Hindlimb muscle (tissue), 1 donor: ENCODE measurements at regions not wholly inside any gene's neighbourhood (a gene's known extent, or its start where the extent isn't known, plus 50 kb on each side); places are given as distances from the start of the nearest gene placed in this dataset.
"Not testable (repeated sequence)": the region's sequence is repeated elsewhere in the genome, so short reads cannot be mapped to it uniquely, and the experiment has no call there.

Source experiments
- DNase-seq: peaks from one replicate; pipeline ENCODE4 v3.0.0-alpha.2; 2013

DNA sequence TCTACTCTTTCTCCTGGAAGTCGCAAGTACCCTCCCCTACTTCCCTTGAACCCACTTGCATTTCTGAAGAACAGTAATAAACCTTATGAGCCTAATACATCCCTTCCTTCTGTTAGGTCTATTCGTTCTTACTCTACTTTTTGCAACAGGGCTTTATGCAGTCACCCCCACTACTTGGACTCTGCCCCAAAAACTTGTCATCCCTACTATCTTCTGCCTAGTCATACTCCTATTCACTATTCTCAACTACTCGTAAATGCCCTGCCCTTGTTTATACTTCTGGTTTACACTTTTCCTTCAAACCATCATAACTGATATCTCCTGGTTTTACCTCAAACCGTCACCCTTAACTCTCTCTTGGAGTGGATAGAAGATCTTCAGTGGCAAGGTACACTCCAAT lies 55.2 kb upstream of the SLIT2 start:
- no peak for DNase-seq

DNA sequence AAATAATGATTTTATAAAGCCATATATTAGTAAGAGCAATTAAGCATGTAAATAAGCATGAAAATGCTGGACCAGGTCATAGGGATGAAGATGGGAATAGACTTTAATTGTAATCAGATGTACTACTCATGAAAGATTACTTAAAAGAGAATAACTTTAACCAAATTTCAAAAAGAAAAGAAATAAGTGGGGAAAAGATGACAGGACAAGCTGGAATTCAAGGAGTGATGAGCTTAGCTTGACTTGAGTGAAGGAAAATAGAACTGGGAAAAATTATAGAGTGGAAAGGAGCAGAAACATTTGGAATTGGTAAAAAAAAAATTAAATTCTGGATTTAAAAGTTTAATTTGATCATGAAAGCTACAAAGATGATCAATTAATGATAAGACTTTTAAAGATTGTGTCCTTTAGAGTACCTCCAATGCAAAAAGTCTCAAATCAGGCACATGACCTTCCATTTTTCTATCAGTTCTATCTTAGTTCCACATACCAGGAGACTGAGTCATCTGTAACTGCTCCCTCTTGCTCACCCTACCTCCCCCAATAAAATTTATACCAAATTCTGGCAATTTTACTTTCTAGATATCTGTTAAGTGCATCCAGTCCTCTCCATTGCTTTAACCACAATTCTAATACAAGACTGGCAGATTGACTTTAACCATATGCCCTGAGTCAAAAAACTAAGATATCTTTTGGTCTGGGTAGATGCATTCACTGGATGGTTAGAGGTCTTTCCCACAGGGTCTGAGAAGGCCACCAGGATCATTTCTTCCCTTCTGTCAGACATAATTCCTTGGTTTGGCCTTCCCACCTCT lies 56.4 kb upstream of the SLIT2 start:
- no peak for DNase-seq

DNA sequence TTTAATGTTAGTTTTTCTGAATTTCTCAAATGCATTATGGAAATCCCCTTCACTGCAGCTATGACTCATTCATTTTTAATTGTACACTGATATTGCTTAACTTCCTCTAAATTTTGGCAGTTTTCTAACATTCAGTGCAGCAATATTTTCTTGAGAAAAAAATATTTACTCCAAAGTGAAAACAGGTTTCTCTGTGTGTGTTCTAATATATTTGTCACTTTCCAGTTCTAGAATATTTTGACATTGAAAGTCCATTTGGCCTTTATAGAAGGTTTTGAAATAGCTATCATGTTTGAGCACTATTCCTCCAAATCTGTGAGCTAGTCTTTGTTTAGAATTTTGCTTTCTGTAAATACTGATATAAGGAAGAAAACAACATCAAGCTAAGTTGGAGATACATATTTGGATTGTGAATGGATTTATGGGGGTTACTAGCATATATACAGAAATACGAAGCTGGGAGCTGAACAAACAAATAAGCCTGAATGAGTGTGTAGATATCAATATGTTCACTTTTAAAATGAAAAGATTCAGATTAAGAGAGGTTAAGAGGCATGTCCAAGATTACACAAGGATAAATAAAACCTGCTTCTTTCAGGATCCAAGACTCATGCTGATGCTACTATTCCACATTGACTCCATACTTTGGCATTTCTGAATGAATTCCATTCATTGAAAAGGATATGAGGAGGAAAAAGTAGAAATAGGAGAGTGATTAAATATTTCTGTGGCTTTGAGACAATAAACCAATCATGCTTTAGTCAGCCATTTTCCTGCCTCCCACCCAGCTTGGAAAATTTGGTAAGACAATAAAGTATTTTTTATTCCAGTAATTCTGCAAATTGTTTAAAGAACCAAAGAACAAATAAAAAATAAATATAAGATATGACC lies 57.3 kb upstream of the SLIT2 start:
- DNase-seq: peak; percentile 14

DNA sequence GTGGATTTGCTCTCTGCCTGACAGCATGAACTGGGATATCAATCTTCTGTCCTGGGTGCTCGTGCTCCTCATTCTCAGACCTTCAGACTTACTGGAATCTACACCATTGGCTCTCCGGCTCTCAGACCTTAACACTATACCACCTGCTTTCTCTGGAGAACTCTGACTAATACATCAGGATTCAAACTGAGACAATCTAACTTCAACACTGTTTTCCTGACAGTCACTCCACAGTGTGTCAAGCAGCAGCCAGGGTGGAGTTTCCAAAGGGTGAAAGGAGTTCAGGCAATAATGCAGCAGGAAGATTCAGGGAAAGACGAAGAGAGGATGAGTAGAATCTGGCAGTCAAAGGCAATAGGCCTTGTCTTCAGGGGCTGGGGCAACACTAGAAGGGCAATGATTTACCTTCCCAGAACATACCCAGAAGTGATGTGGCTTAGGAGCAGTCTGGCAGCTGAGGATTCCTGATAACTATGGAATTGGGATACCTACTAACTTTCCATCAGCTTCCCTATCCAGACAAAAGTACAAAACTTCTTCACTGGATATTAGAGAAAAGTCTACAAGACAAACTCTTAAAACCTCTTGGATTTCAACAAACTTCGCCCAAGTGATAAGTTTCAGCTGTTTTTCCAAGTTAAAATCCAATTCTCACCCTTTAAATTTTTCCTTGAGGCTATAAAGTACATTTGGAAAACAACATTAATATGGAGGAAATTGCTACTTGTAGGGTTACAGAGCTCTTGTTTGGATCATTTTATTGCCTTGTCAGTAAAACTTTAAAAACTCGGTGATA lies 58.4 kb upstream of the SLIT2 start:
- DNase-seq: no peak

DNA sequence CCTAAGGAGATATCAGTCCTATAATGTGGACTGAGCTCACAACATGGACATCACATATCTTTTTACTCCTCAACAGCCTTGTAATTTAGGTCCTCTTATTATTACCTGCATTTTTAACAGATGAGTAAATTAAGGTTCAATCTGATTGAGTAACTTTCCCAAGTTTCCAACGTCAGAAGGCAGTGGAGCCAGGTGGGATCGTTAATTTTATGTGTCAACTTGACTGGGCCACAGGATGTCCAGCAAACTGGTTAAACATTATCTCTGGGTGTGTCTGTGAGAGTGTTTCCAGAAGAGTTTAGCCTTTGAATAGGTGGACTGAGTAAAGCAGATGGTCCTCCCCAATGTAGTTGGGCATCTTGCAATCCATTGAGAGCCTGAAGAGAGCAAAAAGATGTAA lies 59.0 kb upstream of the SLIT2 start:
- DNase-seq: no peak

DNA sequence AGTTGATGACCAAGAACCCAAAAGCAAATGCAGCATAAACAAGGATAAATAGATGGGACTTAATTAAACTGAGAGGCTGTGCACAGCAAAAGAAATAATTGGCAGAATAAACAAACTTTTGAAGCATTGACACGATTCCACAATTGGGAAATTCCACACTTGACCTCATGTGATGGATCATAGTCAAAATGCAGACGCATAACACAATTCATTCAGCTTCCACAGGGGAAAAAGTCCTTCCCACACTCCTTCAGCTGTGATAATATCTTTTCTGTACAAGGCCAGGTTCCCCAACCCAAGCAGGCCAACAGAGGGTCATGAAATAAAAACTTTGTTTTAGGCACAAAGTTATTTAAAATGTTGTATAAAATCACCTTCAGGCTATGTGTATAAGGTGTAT lies 66.6 kb upstream of the SLIT2 start:
- no peak for DNase-seq

DNA sequence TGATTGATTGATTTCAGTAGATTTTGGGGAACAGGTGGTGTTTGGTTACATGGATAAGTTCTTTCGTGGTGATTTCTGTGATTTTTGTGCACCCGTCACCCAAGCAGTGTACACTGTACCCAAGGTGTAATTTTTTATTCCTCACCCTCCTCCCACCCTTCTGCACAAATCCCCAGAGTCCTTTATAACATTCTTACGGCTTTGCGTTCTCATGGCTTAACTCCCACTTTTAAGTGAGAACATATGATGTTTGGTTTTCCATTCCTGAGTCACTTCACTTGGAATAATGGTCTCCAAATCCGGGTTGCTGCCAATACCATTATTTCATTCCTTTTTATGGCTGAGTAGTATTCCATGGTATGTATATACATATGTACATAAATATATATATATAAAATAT lies 68.6 kb upstream of the SLIT2 start:
- not testable (repeated sequence) for DNase-seq

DNA sequence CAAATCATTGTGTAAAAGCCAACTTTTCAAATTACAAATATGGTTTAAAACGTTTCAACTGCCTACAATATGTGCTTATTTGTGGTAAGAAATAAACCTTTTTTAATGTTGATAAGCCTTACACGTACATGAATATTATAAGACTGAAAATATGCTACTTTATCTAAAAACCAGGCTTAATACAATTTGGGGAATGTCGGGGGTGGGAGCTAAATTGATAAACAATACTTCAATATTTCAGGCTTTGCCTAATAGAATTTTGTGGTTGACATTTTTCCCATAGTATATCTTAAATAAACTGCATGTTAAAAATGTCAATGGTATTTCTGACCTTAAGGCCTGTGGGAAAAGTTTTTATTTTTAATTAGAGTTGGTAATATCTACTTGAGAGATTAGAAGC lies 69.8 kb upstream of the SLIT2 start:
- DNase-seq: no peak

DNA sequence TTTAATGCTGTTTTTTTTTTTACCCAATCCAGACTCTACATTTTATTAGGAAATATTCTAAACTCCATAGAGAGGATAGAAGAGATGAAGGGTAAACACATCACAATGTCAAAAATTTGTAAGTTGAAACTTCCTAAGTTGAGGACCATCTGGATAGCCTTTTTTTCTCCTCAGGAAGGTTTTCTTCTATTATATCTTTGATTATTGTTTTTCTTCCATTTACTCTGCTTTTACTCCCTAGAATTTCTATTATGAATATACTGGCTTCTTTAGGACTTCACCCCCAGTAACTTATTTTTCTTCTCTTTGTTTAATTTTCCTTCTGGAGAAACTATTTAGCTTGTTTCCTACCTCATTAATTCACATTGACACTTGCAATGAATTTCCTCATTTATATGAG lies 71.2 kb upstream of the SLIT2 start:
- DNase-seq: no peak

DNA sequence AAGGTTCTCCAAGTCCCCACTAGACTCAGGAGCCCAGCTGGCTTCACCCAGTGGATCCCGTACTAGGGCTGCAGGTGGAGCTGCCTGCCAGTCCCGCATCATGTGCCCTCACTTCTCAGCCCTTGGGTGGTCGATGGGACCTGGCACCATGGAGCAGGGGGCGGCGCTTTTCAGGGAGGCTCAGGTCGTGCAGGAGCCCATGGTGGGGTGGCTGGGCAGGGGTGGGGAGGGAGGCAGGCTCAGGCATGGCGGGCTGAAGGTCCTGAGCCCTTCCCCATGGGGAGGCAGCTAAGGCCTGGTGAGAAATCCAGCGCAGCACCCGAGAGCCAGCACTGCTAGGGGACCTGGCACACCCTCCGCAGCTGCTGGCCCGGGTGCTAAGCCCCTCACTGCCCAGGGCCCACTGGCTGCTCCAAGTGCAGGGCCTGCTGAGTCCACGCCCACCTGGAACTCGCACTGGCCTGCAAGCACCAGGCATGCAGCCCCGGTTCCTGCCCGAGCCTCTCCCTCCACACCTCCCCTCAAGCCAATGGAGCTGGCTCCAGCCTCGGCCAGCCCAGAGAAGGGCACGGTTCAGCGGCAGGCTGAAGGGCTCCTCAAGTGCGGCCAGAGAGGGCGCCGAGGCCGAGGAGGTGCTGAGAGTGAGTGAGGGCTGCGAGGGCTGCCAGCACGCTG lies 72.7 kb upstream of the SLIT2 start:
- DNase-seq: no peak

DNA sequence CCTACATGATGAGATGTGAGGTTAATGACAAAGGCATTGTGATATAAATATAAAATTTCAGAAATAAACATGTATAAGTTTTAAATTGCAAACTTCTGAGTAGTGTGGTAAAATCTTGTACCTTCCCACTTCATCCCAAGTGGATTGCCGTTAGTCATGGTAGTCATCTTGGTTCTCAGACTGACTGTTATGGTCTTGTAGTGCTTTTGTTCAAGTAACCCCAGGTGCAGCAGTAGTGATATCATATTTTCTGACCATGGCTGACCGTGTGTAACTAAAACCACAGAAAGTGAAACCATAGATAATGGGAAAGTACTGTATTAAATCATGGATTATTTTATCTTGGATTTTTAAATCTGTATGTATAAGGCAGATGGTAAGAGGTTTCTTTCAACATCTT lies 74.8 kb upstream of the SLIT2 start:
- no peak for DNase-seq

DNA sequence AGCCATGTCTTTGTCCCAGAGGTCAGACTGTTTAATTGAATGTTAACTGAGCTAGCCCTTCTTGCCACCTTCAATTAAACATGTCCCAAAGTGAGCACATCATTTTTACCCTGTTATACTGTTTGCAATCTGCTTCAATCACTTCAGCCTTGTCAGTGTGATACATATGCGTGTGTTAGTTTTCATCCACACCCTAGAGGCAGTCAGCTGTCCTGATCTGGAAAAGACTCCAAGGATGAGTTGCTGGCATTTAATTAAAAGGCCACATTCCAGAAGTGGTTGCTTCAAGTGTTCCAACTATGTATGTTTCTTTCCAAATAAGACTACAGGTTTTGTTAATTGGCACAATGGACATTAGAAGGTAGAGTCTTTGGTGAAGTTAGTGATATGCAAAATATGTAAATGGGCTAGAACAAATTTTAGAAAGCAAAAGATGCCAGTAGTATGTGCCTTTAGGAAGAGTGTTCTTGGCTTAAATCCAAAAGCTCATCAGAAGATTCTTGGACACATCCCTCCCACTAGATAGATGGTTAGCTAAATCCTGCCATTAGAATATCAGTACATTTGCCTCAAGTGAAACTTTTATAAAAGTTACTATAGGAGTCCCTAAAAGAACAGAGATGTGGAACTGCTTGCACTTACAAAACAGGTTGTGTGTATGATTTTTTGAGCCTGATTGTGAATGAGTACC lies 79.5 kb upstream of the SLIT2 start:
- DNase-seq: no peak

DNA sequence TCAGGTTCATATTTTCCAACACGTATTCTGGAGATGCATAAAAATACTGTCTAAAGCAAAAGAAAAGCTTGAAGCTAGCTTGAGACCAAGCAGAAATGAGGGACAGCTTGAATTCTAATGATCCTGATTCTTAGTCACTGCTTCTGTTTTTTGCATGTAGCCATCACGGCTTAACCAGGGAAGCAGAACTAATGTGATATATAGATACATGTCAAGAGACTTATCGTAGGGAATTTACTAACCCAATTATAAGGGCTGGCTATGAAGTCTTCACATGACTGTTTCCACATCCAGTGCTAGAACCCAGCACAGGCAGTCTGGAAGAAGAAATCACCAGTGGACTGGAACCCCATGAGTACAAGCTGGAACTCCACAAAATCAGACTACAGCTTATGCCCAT lies 85.2 kb upstream of the SLIT2 start:
- DNase-seq: no peak

DNA sequence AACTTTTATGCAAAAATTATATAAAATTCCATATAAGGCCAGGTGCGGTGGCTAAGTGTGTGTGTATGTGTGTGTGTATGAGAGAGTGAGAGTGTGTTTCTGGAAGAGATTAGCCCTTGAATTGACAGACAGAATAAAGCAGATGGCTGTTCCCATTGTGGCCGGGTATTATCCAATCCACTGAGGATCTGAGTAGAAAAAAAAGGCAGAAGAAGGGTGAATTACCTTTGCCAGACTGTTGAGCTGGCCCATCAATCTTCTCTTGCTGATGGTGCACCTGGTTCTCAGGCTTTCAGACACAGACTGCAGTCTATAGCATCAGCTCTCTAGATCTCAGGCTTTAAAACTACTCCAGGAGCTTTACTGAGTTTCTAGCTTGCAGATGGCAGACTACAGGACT lies 92.2 kb upstream of the SLIT2 start:
- no peak for DNase-seq

DNA sequence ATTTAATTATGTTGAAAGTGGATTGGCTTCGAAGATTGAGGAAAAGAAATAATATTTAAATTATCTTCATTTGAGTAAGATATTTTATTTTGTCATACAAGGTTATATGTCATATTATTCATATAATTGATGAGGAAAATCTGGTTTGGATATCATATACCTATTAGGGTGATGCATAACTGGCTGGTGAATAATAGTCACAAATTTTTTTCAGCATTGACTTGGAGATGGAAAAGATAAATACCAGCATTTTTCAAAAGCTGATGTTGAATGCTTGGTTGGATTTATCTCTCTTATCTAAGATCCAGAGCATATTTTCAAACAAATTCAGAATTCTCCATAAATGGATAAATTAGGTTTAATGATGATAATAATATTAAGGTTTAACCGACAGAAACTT lies 93.5 kb upstream of the SLIT2 start:
- no peak for DNase-seq

DNA sequence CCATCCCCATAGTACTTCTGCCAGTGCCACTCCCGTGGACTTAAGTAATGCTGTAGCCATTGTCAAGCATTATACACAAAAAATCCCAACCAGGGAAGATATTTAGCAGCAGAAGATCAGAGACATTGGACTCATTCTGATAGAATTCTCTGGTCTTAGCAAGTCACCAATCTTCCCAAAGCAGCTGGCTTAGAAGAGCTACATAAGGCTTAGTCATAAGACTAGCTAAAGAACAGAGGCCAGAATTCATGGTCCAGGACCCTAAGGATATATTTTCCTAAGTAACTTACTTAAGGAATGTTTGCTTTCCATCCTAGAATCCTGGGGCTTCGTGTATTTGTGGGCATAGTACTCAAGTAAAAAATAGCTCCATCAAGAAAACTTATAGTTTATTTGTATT lies 100.3 kb upstream of the SLIT2 start:
- DNase-seq: no peak

DNA sequence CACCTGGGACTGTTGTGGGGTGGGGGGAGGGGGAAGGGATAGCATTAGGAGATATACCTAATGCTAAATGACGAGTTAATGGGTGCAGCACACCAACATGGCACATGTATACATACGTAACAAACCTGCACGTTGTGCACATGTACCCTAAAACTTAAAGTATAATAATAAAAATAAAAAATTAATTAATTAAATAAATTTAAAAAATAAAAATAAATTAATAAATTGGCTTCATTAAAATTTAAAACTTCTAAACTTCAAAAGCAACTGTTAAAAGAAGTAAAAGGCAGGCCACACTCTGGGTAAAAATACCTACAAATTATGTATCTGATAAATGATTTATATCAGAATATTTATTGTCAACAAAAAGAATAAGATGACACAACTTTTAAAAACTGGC lies 102.6 kb upstream of the SLIT2 start:
- DNase-seq: not testable (repeated sequence)

DNA sequence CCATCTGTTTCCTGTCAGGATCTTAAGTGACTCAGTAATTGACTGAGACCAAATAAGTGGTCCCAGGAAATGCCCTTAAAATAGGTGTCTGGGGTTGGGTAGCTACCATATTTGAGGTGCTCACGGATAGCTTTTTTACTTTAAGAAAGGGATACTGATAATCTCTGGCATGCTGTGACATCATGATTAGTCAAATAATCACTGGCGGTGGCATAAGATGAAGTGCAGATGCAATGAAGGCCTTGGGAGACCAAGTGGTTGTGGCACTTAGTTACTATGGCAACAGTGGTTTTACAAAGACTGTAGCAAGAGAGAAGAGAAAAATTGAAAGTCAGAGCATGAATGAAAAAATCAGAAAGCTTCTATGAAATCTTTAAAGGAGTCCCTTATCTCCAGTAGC lies 114.5 kb upstream of the SLIT2 start:
- DNase-seq: no peak

DNA sequence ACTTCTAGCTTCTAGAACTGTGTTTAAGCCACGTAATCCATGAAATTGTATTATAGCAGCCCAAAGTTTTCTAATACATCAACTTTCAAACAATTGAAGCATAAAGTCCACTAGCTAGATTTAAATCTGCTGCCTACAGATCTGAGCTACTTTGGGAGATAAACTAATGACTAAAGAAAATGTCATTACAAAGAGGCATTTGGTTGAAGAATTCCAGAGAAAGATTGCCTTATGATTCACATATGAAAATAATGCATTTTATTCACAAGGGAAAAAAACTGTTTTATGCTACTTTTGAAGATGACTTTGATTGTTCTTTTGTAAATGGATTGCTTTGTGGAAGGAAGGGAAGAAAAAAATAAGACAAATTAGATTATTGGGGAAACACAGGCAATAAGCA lies 124.1 kb upstream of the SLIT2 start:
- no peak for DNase-seq

DNA sequence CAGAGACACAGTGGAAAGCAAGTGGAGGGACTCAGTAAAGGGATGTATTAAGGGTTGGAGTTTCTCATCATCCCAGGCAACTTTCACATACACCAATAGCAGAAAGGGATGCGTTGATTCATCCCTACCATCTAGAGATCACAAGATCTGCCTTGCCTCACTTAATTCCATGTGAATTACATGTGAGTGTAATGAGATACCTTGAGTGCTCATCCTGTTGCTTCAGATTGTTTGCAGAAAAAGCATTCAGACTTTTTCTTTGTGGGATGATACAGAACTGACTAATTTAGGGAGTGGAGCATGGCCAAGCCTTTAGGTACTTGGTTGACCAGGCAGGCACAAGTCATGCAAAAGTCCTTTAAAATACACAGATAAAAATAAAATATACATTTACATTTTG lies 124.8 kb upstream of the SLIT2 start:
- DNase-seq: no peak

DNA sequence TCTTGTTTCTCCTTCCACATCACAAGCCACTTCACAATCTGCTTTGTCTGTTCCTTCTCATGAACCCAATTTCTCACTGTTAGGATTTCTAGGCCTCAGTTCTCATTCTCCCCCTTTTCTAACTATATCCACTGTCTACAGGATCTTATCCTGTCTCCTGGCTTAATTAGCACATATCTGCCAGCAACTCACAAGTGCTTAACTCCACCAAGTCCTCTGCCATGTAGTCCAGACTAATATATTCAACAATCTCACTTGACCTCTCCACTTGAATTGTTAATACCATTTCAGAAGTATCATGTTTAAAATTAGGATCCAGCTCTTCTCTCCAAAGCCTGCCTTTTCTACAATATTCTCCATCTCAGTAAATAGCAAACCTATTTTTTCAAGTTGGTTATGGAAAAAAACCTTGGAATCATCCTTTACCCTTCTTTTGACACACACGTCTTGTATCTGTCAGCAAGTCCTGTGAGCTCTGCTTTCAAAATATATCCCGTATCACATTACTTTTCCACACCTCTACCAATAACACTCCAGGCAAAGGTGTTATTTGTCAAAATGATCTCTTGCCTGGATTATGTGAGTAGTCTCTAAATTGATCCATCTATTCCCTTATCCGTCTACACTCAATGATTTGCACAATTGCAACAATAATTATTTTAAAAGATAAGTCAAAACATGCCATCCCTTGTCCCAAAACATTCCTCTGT lies 127.2 kb upstream of the SLIT2 start:
- no peak for DNase-seq
